ENCODE measurements at regions not wholly inside any gene's neighbourhood (a gene's known extent, or its start where the extent isn't known, plus 50 kb on each side); places are given as distances from the start of the nearest gene placed in this dataset.

GRCh38 chr12:45629292-45629691, 100.2 kb upstream of the ARID2 start (continued):
- no peak for TF ChIP-seq ZNF311 (tag by site-specific recombination; IDR thresholded peaks at IDR 0.05; ENCODE audit: borderline replicate concordance)
- no peak for TF ChIP-seq RBAK (tag by site-specific recombination; IDR thresholded peaks at IDR 0.05)
- no peak for TF ChIP-seq ZNF837 (tag by site-specific recombination; IDR thresholded peaks at IDR 0.05)

DNA sequence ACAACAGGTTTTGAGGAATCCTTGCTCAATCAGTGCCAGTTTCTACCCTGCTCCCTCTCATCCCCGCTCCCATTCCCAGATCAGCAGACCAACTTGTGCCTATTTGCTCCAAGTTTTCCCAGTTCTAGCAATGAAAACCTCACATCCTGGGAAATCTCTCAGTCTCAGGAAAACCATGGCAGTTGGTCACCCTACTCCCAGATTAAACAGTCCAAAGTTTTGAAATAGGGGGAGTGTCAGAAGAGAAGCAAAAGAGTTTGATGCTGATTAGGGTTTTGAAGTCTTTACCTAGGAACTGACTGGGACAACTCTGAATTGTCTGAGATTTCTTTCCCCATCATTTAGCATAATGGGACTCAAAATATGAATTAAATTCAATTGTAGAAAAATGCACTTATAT, 95.8 kb upstream of the ARID2 start:
- H3K4me3 ChIP-seq (ENCODE audit: low read depth, low read length) = no peak overlapping the region
- CTCF ChIA-PET = no interaction called here
- no peak for TF ChIP-seq ZNF555 (tag by site-specific recombination; conservative IDR thresholded peaks at IDR 0.05)
- no peak for TF ChIP-seq ZNF843 (tag by site-specific recombination; IDR thresholded peaks at IDR 0.05)
- no peak for TF ChIP-seq ZNF221 (tag by site-specific recombination; IDR thresholded peaks at IDR 0.05; ENCODE audit: borderline replicate concordance)
- no peak for TF ChIP-seq ZNF214 (tag by site-specific recombination; IDR thresholded peaks at IDR 0.05; ENCODE audit: borderline replicate concordance)
- no peak for TF ChIP-seq ZNF658 (tag by site-specific recombination; IDR thresholded peaks at IDR 0.05)
- no peak for TF ChIP-seq ZNF37A (tag by site-specific recombination; IDR thresholded peaks at IDR 0.05)
- no peak for TF ChIP-seq ZNF133 (tag by site-specific recombination; IDR thresholded peaks at IDR 0.05)
- TF ChIP-seq SP3 (tag by site-specific recombination; IDR thresholded peaks at IDR 0.05) = no peak
- TF ChIP-seq, protein P1, sequence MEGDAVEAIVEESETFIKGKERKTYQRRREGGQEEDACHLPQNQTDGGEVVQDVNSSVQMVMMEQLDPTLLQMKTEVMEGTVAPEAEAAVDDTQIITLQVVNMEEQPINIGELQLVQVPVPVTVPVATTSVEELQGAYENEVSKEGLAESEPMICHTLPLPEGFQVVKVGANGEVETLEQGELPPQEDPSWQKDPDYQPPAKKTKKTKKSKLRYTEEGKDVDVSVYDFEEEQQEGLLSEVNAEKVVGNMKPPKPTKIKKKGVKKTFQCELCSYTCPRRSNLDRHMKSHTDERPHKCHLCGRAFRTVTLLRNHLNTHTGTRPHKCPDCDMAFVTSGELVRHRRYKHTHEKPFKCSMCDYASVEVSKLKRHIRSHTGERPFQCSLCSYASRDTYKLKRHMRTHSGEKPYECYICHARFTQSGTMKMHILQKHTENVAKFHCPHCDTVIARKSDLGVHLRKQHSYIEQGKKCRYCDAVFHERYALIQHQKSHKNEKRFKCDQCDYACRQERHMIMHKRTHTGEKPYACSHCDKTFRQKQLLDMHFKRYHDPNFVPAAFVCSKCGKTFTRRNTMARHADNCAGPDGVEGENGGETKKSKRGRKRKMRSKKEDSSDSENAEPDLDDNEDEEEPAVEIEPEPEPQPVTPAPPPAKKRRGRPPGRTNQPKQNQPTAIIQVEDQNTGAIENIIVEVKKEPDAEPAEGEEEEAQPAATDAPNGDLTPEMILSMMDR (tag by site-specific recombination; IDR thresholded peaks at IDR 0.05) = no peak
- TF ChIP-seq, protein P2, sequence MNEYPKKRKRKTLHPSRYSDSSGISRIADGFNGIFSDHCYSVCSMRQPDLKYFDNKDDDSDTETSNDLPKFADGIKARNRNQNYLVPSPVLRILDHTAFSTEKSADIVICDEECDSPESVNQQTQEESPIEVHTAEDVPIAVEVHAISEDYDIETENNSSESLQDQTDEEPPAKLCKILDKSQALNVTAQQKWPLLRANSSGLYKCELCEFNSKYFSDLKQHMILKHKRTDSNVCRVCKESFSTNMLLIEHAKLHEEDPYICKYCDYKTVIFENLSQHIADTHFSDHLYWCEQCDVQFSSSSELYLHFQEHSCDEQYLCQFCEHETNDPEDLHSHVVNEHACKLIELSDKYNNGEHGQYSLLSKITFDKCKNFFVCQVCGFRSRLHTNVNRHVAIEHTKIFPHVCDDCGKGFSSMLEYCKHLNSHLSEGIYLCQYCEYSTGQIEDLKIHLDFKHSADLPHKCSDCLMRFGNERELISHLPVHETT (tag by site-specific recombination; IDR thresholded peaks at IDR 0.05) = no peak
- TF ChIP-seq ZNF776 (tag by site-specific recombination; IDR thresholded peaks at IDR 0.05; ENCODE audit: borderline replicate concordance) = no peak
- TF ChIP-seq GLIS2 (tag by site-specific recombination; IDR thresholded peaks at IDR 0.05) = no peak
- no peak for TF ChIP-seq ZNF121 (tag by site-specific recombination; IDR thresholded peaks at IDR 0.05)
- no peak for TF ChIP-seq ZNF76 (tag by site-specific recombination; IDR thresholded peaks at IDR 0.05; ENCODE audit: borderline replicate concordance, low read depth)
- TF ChIP-seq ZNF624 (tag by site-specific recombination; IDR thresholded peaks at IDR 0.05) = no peak
- no peak for TF ChIP-seq GLI2 (tag by site-specific recombination; IDR thresholded peaks at IDR 0.05; ENCODE audit: borderline replicate concordance, low read depth)
- no peak for TF ChIP-seq ZBTB26 (tag by site-specific recombination; optimal IDR thresholded peaks at IDR 0.05)
- TF ChIP-seq, protein P3, sequence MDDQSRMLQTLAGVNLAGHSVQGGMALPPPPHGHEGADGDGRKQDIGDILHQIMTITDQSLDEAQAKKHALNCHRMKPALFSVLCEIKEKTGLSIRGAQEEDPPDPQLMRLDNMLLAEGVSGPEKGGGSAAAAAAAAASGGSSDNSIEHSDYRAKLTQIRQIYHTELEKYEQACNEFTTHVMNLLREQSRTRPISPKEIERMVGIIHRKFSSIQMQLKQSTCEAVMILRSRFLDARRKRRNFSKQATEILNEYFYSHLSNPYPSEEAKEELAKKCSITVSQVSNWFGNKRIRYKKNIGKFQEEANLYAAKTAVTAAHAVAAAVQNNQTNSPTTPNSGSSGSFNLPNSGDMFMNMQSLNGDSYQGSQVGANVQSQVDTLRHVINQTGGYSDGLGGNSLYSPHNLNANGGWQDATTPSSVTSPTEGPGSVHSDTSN (CRISPR knock-in tag; IDR thresholded peaks at IDR 0.05) = no peak
- no peak for TF ChIP-seq ZNF514 (tag by site-specific recombination; IDR thresholded peaks at IDR 0.05)
- TF ChIP-seq ZNF530 (tag by site-specific recombination; IDR thresholded peaks at IDR 0.05; ENCODE audit: low read depth) = no peak
- no peaks in the 10 kb centered on the region for H3K4me1 ChIP-seq (ENCODE audit: control insufficient read depth, insufficient read depth, low read length)
- H3K27ac ChIP-seq (ENCODE audit: extremely low read depth, low read depth, low read length) = no peak overlapping the region
- no peaks in the 10 kb centered on the region for H3K9me3 ChIP-seq (ENCODE audit: control insufficient read depth, insufficient read depth, low read depth, low read length)
- POLR2A ChIA-PET = interaction anchor here (0.7 kb wide), 1 partner anchor 272 kb away, joined by 3 read pairs; no protein-coding TSS in a partner anchor
- H3K36me3 ChIP-seq (ENCODE audit: control insufficient read depth in 2 of 2, insufficient read depth in 1 of 2, low read length in 2 of 2) = no peaks in the 10 kb centered on the region

Data from HEK293 (cell line).